Anterior cingulate cortex (tissue), 58 donors: ENCODE measurements at regions not wholly inside any gene's neighbourhood (a gene's known extent, or its start where the extent isn't known, plus 50 kb on each side); places are given as distances from the start of the nearest gene placed in this dataset.
"Not testable (repeated sequence)": the region's sequence is repeated elsewhere in the genome, so short reads cannot be mapped to it uniquely, and the experiment has no call there.

Experiments used
- DNase-seq, 58 donors: peaks; one replicate each; lab custom pipeline; 2025; lab: John Stamatoyannopoulos, UW

GRCh38 chr5:144773628-144774027 is 603.0 kb downstream of the KCTD16 start:
- no peak for DNase-seq

DNA sequence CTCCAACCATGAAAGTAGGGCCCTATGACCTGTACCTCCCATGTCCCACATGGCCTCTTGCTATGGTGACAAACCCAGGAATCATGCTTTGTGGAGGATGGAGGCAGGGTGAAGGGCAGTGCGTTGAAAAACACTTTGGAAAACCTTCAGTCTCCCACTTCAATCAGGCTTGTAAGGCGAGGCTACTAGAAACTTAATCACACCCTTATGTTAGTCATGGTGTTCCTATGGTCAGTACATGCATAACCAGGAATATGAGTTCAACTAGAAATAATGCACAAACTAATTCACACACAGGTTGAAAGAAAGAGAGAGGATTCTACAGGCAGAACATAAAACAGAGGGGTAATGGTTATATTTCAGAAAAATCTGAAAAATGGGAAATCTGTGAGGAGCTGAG is 601.1 kb downstream of the KCTD16 start:
- no peak for DNase-seq

- no peak for DNase-seq
These were observed 571.7 kb downstream of the KCTD16 start for GRCh38 chr5:144742361-144742760.

DNA sequence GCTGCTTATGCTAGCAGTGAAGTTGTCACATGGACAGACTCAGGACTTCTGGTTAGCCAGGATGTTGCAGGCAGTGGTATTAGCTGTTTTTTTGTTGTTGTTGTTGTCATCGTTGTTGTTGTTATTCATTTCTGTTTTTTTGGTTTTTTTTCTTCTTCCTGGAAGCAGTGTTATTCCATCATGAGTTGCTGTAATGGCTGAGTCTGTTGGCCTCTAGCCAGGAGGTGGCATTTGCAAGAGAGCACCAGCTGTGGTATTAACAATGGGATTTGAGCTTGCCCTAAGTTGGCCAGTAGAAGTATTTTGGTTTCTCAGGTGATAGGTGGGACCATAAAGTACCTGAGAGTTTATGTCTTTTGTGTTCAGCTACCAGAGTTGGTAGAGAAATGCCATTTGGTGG is 561.1 kb downstream of the KCTD16 start:
- no peak for DNase-seq

DNA sequence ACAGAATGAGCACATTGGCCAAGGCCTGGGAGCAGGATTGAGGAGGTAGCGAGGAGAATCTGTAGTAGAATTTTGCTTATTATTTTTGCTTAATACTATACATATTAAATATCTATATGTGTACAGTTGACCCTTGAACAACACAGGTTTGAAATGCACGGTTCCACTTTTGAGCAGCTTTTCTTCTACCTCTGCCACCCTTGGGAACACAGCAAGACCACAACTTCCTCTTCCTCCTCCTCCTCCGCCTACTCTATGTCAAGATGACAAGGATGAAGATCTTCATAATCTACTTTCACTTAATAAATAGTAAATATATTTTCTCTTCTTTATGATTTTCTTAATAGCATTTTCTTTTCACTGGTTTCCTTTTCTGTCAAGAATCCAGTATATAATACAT is 541.4 kb downstream of the KCTD16 start:
- DNase-seq = no peak

DNA sequence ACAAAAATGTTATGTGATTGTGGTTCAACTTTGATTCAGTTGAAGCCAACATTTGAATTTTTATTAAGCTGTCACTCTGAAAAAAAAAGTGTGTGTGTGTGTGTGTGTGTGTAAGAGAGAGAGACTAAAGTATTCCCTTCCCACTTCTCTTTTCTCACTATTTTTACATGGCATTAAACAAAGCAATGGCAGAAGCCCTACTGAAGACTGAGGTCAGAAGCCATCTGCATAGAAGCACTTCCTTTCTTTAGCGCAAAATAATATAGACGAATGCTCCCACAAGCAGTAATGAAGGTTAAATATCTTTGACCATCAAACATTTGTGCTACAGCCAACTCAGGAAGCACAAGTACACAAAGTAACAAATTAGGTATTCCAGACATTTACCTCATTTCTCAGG is 540.5 kb downstream of the KCTD16 start:
- DNase-seq = no peak

GRCh38 chr5:144710637-144711036 is 540.0 kb downstream of the KCTD16 start:
- DNase-seq = no peak

- DNase-seq = no peak
These were observed 533.1 kb downstream of the KCTD16 start for GRCh38 chr5:144703776-144704175.

DNA sequence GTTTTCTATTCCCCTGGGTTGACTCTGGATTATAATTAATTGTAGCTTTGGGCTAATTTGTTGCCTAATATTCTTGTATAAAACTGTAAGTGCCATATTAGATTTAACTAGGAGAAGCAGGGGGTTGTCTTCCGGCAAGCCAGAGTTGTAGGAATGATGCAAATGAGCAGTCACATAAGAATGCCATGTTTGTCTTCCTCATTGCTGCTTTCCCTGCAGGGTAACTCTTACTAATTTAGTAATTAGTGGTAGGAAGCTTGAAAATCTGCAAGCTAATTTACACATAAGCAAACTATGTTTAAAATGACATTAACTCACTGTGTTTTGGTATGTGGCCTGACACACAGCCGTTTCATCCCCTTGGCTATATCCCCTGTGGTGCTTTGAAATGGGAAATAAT is 527.8 kb downstream of the KCTD16 start:
- no peak for DNase-seq

DNA sequence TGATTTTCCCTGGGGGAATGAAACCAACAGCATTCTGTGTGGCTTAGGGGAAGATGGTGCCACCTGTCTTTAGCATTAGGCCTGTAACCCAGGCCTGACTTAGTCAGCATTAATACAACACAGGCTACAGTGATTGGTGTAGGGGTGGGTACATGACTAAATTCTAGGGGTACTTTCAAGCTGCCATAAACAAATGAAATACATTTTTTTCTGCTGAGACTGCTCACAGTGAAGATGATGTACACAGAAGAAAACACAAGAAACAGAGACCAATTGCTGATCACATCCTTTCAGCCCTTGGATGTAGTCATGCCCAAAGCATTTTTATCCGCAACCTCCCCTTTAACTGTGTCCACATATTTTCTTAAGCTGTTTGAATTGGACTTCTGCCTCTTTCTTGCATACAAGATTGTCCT is 527.2 kb downstream of the KCTD16 start:
- no peak for DNase-seq

GRCh38 chr5:144691936-144692335 is 521.3 kb downstream of the KCTD16 start:
- no peak for DNase-seq

DNA sequence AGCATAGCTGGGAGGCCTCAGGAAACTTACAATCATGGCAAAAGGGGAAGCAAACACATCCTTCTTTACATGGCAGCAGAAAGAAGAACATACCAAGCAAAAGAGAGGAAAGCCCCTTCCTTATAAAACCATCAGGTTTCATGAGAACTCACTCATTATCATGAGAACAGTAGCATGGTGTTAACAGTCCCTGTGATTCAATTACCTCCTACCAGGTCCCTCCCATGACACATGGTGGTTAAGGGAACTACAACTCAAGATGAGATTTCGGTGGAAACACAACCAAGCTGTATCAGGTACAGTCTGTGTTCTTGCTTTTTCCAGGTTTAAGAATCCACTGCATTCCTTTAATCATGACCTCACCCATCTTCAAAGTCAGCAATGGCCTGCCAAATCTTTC is 514.2 kb downstream of the KCTD16 start:
- no peak for DNase-seq

- DNase-seq = no peak
These were observed 510.0 kb downstream of the KCTD16 start for GRCh38 chr5:144680711-144681110.

DNA sequence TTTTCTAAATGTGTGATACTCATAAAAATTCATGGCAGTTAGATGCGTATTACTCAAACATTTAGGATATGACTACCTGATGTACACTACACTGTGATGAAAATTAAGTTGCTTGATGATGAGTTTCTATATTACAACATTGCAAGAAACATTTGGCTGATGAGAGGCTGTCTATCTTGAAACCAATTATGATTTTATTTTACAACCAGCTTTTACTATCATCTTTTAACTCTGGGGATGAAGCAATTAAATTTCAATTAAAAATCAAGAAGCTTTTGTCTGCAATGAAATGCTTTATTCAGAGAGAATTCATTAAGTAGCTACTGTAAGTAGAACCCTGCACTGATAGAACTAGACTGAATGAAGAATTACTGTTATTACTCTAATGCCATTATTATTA is 500.4 kb downstream of the KCTD16 start:
- no peak for DNase-seq

- no peak for DNase-seq
These were observed 489.1 kb downstream of the KCTD16 start for GRCh38 chr5:144659634-144660227.

GRCh38 chr5:144644317-144644716 is 473.6 kb downstream of the KCTD16 start:
- no peak for DNase-seq

DNA sequence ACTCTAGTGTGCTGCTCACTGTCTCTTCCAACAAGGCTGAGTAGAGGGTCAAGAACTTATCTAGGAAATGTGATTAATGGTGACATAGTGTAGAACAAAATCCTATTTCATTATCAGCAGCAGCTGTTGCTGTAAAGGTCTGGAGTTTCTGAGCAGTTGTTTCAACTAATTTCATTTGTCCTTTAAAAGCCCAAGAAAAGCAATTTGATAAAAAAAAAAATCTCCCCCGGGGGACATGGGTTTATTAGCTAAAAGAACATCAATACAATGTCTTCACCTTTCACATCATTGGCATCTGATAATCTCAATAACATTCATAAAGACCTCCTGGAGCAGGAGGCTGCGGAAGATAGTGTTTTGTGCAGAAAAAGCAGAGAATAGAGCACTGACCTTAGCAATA is 468.1 kb downstream of the KCTD16 start:
- DNase-seq = no peak

GRCh38 chr5:144634138-144634537 is 463.5 kb downstream of the KCTD16 start:
- DNase-seq = no peak

DNA sequence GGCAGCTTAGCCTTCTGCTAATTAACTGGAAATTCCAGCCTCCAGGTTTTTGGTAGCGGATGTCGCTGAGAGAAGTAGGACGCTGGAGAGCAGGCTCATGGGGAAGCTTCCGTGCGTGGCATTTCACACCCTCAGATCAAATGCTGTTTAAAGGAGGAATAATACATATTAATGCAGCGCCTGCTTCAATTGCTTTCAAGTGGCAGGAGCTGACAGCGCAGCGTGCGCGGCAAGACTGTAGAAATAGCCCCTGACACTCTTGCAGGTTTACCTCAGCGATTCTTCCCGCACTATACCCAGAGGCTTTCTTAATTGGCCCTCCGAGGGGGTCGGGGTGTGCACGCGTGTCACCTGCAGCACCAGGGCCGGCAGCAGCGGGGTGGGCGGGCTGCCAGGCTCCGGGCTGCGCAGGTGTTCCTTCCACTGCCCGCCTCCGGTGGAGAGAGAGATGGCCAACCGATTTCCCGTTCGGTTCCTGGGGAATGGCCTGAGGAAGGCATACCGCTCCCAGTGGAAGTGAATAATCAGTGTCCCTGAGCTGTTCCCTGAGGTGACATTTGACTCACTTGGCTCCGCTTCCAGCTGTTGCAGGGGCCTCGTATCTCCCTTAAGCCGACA is 427.9 kb downstream of the KCTD16 start:
- DNase-seq = peak in 16 of 58 donors; percentile 8 to 48 (median 27)

GRCh38 chr5:144596517-144596916 is 425.8 kb downstream of the KCTD16 start:
- DNase-seq = no peak

DNA sequence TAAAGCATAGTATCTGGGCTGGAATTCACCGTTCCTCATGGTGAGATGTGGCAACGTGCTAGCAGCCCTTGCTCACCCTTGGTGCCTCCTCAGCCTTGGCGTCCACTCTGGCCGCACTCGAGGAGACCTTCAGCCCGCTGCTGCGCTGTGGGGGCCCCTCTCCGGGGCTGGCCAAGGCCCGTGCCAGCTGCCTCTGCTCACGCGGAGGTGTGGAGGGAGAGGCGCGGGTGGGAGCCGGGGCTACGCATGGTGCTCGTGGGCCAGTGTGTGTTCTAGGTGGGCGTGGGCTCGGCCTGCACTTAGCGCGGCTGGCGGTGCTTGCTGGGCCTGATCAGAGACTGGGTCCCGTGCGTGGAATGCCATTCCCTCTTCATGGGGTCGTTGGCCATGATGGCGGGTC is 424.2 kb downstream of the KCTD16 start:
- no peak for DNase-seq

DNA sequence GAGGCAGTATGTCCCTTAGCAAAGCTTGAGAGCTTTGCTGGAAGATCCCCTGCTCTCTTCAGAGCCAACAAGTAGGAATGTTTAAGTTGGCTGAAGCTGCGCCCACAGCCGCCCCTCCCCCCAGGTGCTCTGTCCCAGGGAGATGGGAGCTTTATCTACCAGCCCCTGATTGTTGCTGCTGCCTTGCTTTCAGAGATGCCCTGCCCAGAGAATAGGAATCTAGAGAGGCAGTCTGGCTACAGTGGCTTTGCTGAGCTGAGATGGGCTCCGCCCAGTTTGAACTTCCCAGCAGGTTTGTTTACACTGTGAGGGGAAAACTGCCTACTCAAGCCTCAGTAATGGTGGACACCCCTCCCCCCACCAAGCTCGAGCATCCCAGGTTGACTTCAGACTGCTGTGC is 423.6 kb downstream of the KCTD16 start:
- not testable (repeated sequence) for DNase-seq

DNA sequence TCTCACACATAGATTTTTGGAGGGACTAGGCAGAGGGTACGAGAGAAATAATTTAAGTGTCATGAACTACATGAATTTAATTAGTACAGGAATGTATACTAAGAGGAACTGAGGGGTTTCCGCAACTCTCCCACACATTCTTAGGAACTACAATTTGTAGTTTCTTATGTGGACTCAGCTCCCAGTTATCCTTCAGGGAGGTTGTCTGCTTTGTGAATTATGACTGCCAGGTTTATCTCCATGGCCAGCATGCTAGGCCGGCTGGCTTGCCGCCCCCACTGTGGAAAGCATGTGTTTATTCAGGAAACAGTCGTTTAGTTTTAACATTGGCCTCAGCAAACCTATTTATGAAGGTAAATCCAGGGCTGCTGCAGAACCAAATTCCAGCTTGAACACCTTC is 415.0 kb downstream of the KCTD16 start:
- no peak for DNase-seq
